Fibroblast of skin of right biceps (primary cell): ENCODE measurements at regions not wholly inside any gene's neighbourhood (a gene's known extent, or its start where the extent isn't known, plus 50 kb on each side); places are given as distances from the start of the nearest gene placed in this dataset.
"Not testable (repeated sequence)": the region's sequence is repeated elsewhere in the genome, so short reads cannot be mapped to it uniquely, and the experiment has no call there.

ENCODE experiments used
- DNase-seq: peaks from one replicate; pipeline ENCODE4 v3.0.0-alpha.2; 2013

DNA sequence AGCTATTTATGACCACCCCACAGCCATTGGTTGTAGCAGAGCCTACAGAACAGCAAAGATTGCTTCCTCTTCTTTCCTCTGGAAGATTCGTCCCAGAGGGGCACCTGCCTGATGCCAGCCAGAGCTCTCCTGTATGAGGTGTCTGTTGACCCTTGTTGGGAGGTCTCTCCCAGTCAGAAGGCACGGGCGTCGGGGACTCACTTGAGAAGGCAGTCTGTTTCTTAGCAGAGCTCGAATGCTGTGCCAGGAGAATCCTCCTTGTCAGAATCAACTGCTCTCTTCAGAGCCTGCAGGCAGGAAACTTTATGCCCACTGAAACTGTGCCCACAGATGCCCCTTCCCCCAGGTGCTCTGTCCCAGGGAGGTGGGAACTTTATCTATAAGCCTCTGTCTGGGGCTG is 479.5 kb upstream of the IZUMO3 start:
- DNase-seq, result no peak

DNA sequence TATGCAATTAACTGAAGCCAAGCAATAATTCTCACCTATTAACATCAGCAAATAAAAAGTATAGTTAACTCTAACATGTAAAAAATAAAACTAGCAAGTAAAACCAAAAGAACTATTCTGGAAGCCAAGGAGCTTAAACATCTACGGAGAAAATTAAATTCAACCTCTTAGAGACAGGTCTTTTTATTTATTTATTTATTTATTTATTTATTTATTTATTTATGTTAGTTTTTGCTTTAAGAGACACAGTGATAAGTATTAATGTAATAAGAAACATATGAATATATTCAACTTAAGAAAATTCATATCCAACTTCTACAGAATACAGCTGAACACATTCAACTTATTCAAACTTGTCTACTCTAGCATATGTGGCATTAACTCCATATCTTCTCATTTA is 472.1 kb upstream of the IZUMO3 start:
- no peak for DNase-seq

DNA sequence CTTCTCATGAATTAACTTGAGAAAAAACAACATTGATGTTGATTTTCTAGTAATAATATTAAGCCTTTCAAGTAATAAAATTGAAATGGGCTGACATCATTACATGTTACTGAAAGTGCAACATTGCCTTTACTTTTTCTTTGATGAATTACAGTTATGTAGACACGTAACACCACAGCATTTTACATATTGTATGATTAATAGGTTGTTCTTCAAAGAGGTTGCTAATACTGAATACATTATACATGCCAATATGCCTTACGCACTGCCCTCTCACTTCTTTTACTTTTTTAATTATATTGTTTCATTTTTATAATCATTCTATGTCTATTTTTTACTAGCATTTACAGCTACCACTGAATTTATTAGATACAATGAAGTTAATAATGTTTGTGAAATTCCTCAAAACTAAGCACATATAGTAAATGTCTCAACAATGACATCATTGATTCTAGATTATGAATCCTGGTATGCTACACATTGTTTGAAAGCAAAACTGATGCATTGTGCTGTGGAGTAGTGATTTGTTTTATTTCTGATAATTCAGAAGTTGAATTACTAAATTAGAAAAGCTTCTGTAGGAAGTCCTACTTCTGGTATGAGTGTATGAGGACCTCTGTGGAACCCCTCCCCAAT is 464.4 kb upstream of the IZUMO3 start:
- DNase-seq, result no peak

DNA sequence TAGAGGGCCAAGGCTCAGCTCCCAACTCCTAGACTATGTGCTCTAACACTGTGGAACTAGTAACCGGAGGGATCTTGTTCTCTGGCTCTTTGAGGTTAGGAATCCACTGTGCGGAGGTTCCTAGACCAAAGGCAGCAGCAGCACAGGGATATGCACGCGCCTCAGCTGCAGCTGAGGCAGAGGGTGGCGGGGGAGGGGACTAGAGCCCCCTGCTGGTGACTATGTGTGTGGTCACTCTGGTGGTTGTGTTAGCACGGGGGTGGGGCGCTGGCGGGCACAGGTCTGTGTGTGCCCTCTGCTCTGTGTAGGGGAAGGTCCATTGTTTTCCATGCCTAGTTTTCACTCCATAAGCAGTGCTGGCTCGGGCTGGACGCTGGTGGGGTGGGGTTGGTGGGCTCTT is 458.0 kb upstream of the IZUMO3 start:
- DNase-seq, result no peak

DNA sequence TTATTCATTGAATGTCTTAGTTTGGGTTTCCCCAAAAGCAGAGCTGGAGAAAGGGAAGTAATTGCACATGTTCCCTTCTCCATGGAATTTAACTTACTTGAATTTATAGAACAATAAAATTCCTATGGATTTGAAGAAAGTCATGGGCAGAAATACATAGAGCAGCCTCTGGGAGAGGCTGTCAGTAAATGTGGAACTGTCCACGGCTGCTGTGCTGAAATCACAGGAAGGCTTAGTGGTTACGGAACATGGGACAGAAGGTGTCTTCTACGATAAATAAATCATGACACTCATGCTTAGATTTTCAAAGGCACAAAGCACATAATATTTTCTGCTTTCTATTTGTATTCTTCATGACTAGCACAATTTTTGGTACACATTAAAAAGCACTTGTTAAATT is 440.6 kb upstream of the IZUMO3 start:
- no peak for DNase-seq

DNA sequence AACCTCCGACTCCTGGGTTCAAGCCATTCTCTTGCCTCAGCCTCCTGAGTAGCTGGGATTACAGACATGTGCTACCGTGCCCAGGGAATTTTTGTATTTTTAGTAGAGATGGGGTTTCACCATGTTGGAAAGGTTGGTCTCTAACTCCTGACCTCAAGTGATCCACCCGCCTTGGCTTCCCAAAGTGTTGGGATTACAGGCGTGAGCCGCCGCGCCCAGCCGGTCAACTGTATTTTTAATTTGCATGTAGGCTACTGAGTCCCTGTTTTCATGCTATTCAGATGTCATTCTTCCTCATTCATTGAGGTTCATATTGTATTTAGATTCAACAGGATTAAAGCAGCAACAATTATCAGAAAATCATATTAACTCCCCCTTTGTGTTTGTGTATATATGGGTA is 425.1 kb upstream of the IZUMO3 start:
- not testable (repeated sequence) for DNase-seq

DNA sequence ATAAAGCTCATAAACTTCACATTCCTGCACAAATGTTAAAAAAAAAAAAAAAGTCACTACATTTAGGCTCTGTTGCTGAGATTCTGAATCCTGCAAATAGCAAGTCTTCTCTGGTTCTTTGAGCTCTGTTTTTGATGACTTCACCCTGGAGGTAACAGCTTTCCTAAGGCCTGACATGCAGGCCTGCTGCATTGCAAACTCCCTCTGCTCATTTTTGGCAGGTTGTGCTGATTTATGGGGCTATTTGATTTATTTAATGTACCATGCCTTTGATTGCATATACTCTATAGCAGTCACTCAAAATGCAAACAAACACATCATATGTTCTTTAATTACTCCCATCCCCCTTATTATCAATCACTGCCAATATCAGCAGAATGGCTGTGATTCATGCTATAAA is 416.1 kb upstream of the IZUMO3 start:
- no peak for DNase-seq

DNA sequence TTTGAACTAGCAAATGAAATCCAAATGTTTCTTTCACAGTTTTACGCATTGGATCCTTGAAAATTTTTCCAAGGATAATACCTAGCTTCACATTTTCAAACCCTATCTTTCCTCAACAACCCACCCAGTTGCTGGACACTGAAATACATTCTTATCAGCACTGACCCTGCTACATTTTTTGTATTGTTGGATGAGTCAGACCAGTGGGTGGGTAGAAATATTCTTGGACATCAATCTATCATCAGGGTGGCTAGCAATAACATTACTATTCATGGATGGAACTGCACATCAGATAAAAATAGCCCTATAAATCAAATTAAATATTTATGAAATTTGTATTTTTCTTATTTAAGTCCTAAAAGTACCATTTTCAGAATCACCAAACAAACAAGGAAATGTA is 407.4 kb upstream of the IZUMO3 start:
- no peak for DNase-seq

DNA sequence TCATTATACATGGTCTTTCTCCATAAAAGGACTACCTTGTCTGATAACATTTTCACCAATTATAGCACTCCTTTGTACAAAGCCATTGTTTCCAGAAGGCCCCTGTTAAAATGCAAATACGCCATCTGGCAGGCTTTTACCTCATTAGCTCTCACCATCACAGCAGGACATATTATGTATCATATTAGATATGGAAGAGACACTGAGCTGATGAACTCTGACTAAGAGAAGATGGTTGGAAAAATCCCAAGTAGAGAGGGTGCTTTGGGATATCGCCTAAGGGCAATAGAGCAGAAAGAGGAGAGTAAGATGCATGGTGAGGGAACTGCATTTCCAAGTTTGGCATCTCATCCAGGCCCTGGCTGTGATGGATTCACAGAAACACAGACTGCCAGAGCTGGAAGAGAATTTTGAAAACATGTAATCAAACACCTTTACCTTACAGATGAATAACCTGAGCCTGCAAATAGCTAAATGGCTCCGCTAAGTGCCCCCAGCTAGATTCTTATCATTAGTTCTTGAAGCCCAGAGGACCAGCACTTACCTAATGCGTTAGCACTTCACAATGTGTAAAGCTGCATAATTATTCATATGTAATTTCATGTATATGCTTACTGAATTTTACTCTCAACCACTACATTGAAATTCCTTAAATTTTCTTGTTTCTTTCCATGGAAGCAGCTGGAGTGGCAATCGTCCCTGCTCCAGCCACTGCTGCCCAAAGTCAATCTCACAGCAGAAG is 393.6 kb upstream of the IZUMO3 start:
- no peak for DNase-seq

DNA sequence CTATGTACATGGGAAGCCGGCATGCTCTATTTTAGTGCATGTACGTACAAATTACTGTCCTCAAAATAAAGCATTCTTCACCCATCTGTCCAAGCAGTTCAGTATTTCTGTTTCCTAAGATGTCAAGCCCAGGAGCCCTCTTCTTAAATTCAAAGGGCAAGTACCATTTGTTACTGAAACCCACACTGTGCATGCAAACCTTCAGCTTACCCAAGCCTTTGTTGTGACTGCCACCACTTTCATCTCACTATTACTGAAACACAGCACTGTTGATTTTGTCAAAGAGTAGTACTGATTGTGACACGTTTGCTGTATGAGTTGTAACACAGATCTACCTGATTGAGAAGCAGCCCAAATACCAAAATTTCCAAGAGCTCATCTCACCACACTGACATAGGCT is 390.4 kb upstream of the IZUMO3 start:
- no peak for DNase-seq

DNA sequence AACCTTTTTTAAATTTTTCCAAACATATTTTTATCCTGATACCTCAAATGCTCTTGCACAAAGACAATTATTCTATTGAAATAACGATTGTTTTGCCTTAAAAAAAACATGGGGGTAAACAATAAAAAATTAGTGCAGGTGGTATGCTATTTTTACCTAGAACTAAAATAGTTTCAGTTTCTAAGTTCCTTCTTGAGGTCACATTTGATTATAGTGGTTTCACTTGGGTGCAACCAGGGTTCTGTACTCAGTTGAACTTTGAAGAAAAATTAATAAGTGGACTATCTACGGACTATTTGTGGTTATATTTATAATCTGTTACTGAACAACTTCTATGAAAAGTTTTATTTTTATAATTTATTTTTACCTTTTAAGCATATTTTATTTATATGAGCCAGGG is 387.1 kb upstream of the IZUMO3 start:
- no peak for DNase-seq

DNA sequence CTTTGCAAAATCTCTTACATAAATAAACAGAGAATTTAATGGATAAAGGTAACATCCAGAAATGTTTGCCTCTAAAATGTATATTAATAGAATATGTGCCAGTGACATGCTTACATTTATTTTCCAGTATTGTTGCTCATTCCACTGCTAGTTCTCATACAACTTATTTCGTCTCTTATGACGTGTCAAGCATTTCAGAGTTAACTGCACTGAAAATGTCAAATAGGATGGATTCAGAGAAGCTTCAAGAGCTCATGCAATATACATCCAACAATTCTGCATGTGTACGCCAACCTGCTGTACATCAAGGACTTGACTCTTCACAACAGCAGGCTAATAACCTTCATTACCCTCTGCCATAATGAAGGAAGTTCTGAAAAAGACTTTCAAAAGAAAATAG is 386.2 kb upstream of the IZUMO3 start:
- DNase-seq, result no peak

DNA sequence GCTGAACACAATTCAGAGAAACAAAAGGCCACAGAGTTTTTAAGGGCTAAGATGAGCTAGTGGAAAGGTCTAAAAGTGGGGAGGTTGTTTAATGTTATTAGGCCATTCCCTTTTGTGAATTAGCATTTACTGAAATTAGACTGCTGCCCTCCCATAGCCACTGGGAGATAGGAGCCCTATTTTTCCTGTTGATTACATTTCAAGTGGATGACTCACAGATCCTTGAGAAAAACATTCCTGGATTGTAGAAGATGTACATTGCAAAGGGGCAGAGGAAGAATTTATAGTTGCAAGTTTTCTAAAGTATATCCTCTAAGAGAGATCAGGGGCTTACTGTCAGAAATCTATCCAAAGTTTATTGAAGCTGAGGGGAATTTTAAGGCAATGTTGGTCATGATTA is 367.1 kb upstream of the IZUMO3 start:
- DNase-seq, result peak; percentile 20

DNA sequence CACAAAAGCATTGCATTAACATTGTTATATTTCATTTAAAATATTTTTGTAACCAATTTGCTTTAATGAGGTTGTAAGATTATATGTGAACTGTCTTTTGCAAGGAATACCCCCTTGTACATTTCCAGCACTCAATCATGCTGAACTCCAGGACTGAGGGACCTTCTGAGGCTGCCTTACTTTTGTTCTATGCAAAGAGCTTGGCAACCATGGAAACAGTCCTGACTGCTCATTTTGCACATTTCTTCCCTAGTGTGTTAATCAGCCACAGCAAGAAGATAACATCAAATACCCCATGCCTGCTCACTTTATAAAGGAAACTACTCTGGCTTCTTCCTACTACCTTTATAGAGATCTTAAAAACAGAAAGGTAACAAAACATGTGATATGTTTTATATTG is 355.6 kb upstream of the IZUMO3 start:
- DNase-seq, result no peak

DNA sequence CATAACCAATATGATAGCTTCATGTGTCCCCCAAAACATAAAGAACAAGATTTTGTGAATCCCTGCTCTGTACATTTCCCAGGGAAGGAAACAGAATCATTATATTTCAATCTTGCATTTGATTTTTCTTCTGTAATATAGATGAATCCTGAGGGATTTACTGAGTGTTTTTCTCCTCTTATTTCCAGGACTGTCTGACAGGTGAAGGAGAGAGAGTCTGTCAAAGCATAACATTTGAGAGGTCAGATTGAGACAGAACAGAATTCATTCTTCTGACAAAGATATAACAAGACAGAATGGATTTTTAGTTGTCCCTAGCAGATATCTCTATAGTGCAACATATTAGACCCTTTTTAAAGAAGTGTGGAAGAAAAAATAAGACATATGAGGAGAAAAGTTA is 354.5 kb upstream of the IZUMO3 start:
- DNase-seq, result no peak

DNA sequence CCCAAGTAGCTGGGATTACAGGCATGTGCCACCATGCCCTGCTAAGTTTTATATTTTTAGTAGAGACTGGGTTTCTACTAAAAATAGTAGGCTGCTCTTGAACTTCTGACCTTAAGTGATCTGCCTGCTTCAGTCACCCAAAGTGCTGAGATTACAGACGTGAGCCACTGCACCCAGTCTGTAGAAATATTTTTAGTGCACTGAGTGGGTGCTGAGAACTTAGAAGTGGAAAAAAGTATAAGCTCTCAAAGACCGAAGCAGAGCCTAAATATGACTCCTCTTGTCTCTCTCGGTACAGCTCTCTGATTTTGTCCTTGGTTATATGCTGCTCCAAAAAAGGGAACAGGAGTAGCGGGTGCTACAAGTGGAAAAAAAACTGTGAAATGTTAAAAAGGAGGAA is 353.8 kb upstream of the IZUMO3 start:
- DNase-seq, result no peak

DNA sequence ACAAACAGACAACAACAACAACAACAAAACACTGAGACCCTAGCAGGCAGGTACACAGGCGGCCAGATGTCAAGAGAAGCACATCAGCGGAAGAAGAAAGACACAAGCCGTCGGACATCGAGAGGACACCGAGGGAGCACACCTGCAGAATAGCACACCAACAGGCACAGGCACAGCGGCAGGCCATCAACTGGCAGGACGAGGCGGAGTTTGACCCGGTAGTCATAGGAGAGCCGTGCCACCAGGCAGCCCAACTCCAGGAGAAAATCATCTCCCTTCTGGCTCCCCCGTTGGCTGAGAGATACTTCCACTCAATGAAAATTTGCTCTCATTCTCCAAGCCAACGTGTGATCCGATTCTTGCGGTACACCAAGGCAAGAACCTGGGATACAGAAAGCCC is 352.1 kb upstream of the IZUMO3 start:
- no peak for DNase-seq

DNA sequence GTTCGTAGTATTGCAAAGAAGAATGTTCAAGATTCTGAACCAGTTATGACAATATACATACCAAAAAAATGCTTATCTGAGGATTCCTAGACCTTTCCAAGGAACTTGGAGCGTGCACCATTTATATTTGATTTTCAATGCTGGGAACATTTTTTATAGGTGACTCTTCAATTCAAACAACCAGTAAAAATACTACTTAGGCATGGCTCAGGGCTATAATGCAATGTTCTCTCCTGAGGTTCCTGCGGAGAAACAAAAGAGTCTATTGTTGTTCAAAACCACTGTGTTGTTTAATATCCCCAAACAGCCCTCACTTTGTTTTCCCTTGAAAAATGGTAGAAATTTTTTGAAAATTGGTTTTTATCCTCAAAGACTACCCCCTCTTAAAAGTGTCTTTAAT is 335.7 kb upstream of the IZUMO3 start:
- DNase-seq, result no peak

DNA sequence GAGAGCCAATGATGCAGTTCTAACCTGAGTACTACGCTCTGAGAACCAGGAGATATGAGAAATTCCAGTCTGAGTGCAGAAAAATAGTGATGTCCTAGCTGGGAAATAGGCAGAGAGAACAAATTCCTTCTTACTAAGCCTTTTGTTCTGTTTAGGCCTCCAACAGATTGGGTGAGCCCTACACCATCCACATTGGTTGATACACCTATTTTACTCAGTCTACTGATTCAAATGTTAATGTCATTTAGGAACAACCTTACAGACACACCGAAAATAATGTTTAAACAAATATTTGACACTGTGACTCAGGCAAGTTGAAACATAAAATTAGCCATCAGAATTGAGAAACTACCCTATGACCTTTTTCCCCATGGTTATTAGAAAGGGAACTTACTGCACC is 333.9 kb upstream of the IZUMO3 start:
- no peak for DNase-seq

DNA sequence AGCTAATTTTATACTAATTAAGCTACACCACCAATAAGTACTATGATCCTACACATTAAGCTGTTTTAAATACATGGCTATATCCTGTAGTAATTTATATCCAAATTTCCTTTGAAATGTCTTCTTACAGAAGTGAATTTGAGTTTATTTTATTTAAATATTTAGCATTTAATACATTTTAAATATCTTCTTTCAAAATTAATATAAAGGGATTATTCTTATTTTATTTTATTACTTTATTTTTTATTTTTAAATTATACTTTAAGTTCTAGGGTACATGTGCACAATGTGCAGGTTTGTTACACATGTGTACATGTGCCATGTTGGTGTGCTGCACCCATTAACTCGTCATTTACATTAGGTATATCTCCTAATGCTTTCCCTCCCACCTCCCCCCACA is 310.9 kb upstream of the IZUMO3 start:
- DNase-seq, result not testable (repeated sequence)

DNA sequence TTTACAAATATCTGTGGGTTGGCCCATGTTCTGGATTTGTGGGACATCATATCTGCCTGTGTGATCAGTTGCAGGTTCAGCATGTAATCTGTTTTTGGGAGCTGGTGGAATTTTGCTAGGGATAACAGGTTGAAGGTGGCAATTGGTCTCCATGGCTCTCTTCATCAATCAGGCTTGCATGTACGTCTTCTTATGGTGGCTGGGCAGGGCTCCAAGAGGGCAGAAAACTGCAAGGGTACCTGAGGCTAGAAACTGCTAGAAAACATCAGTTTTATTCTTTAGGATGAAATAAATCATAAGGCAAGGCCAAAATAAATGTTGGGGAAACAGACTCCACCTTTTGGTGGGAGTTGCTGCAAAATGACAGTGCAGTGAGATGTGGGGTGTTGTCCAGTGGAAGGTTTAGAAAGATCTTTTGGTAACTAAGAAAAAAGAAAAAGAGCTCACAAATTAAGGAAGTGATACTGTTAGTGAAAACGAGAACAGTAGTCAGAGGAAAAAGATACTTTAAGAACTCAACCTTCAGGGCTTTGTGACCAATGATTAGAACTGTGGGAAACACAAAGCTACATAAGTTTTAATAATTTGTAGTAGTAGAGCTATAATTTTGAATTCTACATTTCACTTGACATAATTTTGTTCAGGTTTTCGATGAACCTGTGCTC is 300.7 kb upstream of the IZUMO3 start:
- DNase-seq, result no peak

DNA sequence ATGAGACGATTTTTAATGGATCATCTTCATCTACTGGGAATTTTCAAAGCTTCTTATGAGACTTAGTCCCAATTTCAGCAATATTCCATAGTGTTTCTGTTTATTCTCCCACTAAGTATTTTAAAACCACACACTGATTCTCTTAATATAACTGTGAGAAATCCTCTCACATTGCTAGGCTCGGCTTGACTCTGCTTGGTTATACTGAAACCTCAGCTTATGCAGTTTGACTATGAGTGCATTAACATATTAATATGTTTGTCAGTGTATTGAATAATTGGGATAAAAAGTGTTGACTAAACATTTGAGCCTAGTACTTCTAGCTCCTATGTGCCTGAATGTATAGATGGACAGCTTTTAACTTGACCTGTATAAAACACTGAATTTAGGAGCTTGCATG is 298.5 kb upstream of the IZUMO3 start:
- no peak for DNase-seq

DNA sequence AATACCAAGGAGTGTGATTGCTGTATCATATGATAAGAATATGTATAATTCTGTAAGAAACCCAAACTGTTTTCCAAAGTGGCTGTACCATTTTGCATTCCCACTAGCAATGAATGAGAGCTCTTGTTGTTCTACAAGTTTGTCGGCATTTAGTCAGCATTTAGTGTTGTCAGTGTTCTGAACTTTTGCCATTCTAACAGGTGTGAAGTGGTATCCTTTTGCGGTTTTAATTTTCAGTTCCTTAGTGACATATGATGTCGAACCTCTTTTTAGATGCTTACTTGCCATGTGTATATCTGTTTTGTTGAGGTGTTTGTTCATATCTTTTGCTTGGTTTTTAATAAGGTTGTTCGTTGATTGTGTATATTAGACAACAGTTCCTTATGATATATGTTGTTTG is 296.3 kb upstream of the IZUMO3 start:
- DNase-seq, result no peak

DNA sequence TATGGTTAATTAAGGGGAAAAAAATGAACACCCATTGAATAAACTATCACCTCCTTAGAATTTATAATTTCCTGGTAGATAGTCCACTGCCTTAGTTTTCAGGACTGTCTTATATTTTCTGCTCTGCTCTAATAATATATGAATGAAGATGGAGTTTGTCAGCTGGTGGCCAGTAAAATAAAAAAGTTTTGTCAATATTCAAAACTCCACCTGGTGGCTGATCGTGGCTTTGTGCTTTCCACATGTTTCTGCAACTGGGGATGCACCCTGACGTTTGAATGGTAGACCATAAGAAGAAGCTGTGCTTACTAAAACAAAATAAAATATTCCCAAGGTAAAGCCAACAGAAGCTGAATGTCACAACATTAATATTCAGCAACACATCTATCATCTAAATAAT is 286.6 kb upstream of the IZUMO3 start:
- DNase-seq, result peak; percentile 3

DNA sequence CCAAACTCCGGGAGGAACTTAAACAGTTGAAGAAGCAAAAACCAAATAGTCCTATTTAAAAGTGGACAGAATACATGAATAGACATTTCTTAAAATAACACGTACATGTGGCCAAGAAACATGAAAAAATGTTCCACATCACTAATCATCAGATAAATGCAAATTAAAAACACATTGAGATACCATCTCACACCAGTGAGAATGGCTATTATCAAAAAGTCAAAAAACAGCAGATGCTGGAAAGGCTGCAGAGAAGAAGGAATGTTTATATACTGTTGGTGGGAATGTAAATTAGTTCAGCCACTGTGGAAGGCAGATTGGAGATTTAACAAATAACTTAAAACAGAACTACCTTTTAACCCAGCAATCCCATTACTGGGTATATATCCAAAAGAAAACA is 283.0 kb upstream of the IZUMO3 start:
- no peak for DNase-seq
